AG09319 (cell line): ENCODE measurements at regions not wholly inside any gene's neighbourhood (a gene's known extent, or its start where the extent isn't known, plus 50 kb on each side); places are given as distances from the start of the nearest gene placed in this dataset.

Experiments
- DNase-seq: peaks from one replicate; pipeline ENCODE4 v3.0.0-alpha.2; 2010; ENCODE audit warnings: low read depth; ENCODE audit errors: extremely low read depth
- TF ChIP-seq, protein P1 (sequence below): IDR thresholded peaks from 2 replicates; pipeline ENCODE4 v1.5.1; 2011; ENCODE audit warnings: low read depth, mild to moderate bottlenecking, inconsistent platforms, low read length, moderate library complexity

DNA sequence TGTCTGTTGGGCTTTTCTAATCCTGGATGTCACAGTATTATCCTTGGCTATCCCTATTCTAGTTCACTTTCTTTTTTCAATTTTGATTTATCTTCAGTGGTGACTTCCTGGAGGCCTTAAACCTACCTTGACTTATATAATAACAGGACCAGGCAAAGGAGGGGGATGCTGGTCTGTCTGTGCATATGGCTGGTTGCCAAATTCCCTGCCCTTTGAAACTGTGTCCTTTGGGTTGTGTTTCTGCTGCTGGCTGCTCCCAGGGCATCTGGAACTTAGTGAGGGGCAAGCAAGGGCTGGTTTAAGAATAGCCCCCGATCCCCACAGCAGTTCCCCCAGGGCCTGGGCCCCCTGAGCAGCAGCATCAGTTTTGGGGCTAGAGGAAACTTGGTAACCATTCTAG, 96.0 kb upstream of the MAX start:
- DNase-seq: no peak
- TF ChIP-seq, protein P1, sequence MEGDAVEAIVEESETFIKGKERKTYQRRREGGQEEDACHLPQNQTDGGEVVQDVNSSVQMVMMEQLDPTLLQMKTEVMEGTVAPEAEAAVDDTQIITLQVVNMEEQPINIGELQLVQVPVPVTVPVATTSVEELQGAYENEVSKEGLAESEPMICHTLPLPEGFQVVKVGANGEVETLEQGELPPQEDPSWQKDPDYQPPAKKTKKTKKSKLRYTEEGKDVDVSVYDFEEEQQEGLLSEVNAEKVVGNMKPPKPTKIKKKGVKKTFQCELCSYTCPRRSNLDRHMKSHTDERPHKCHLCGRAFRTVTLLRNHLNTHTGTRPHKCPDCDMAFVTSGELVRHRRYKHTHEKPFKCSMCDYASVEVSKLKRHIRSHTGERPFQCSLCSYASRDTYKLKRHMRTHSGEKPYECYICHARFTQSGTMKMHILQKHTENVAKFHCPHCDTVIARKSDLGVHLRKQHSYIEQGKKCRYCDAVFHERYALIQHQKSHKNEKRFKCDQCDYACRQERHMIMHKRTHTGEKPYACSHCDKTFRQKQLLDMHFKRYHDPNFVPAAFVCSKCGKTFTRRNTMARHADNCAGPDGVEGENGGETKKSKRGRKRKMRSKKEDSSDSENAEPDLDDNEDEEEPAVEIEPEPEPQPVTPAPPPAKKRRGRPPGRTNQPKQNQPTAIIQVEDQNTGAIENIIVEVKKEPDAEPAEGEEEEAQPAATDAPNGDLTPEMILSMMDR: no peak

DNA sequence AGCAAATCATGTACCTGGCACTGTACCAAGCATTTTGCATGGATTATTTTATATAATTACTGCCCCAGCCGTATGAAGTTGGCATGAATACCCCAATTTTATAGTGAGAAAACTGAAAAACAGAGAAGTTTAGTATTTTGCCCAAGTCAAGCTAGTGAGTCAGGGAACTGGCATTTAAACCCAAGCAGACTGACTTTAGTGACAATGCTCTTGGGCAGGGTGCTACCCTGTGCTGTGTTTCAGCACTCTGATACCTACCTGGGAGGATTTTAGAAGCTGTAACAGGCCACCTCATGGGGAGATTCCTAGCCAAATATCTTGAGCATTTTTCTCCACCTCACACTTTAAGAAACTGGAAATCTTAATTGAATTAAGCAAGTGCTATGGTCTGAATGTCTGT, 98.1 kb upstream of the MAX start:
- DNase-seq: no peak
- TF ChIP-seq, protein P1: no peak

DNA sequence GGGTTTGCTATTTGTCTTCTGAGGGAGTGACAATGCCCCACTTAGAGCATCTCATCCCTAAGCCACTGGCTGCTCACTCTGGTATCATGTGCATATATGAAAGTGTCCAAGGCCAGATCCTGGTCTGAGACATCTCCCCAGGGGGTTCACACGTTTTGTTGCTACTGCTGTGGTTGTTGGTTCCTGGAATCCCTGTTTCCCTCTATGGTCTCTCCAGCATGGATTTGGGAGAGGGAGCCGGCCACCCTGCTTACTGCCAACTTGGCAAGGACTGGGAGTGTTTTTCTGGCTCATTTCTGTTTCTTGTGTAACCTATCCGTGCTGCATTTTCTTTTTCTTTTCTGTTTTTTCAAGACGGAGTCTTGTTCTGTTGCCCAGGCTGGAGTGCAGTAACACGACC, 101.3 kb upstream of the MAX start:
- TF ChIP-seq, protein P1: no peak
- DNase-seq: no peak

DNA sequence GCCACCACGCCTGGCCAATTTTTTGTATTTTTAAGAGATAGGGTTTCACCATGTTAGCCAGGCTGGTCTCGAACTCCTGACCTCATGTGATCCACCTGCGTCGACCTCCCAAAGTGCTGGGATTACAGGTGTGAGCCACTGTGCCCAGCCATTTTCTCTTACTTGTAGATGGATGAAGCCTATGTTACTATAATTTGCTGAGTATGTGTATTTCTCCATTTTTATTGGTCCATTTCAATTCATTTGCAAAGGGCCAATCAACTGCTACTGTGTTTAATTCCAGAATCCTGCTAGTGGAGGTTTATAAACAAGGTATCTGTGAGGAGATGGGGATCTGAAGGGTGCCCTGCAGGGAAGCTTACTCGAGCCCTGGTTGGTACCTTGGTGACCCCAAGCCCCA, 101.7 kb upstream of the MAX start:
- no peak for DNase-seq
- TF ChIP-seq, protein P1: no peak

DNA sequence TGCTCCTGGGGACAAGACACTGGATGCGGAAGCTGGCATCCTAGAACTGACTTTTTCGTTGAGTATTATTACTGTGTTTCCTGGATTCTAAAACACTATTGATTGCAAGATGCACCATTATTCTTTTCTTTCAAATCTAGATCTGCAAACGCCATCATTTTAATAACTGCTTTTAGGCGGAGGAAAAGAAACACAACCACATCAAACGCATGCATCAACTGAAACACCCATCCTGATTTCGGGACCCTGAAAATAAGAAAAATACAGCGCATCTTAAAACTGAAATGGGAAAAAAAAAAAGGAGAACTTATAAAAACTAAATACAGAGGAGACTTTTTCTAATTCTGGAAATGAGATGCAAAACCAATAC, 103.7 kb upstream of the MAX start:
- no peak for DNase-seq
- TF ChIP-seq, protein P1: no peak

DNA sequence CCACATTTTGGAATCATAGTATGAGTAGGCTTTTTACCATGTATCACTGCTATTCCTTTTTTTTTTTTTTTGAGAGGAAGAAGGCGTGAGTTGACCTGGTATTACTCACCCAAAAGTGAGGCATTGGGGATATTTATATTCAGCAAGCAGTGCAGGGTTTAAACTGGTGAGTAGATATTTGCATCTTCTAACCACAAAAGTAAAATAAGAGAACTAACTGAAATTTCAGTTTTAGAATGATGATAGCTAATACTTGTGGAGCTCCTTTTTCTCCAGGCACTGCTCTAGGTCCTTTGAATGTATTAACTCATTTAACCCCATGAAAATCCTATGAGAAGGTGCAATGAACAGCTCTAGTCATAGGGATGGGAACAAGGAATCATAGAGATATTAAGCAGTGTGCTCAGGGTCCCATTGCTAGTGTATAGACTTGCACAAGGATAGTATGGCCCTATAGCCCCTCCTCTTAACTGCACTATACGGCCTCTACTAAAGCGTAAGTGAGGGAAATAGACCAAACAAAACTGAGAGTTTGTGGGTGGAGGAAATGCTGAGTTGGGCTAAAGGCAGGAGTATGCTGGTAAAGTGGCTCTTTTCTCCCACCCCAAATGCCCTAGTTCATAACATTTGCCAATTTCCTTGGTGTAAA, 104.3 kb upstream of the MAX start:
- DNase-seq: no peak
- TF ChIP-seq, protein P1: no peak

DNA sequence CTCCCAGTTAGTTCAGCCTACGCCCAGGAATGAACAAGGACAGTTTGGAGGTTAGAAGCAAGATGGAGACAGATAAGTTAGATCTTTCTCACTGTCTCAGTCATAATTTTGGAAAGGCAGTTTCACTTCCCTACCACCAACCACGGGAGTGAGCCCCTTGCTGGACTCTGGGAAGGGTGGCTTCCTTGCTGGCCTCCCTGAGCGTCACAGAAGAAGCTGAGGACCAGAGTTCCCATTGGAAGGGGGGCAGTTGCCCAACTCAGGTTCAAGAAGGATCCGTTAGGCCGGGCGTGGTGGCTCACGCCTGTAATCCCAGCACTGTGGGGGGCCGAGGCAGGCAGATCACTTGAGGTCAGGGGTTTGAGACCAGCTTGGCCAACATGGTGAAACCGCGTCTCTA, 106.2 kb upstream of the MAX start:
- TF ChIP-seq, protein P1: no peak
- DNase-seq: no peak
